Activated gamma-delta T cell (primary cell): ENCODE measurements at regions not wholly inside any gene's neighbourhood (a gene's known extent, or its start where the extent isn't known, plus 50 kb on each side); places are given as distances from the start of the nearest gene placed in this dataset.

Experiments used
- DNase-seq: peaks from one replicate; lab custom pipeline; 2025; lab: John Stamatoyannopoulos, UW

- no peak for DNase-seq
Observed at GRCh38 chr13:106804991-106805390, 237.1 kb upstream of the ARGLU1 start.

- no peak for DNase-seq
Observed at GRCh38 chr13:106802917-106803316, 235.0 kb upstream of the ARGLU1 start.

- DNase-seq = no peak
Observed at GRCh38 chr13:106799781-106800335, 231.9 kb upstream of the ARGLU1 start.

GRCh38 chr13:106797081-106797640 is 229.2 kb upstream of the ARGLU1 start:
- DNase-seq = no peak

DNA sequence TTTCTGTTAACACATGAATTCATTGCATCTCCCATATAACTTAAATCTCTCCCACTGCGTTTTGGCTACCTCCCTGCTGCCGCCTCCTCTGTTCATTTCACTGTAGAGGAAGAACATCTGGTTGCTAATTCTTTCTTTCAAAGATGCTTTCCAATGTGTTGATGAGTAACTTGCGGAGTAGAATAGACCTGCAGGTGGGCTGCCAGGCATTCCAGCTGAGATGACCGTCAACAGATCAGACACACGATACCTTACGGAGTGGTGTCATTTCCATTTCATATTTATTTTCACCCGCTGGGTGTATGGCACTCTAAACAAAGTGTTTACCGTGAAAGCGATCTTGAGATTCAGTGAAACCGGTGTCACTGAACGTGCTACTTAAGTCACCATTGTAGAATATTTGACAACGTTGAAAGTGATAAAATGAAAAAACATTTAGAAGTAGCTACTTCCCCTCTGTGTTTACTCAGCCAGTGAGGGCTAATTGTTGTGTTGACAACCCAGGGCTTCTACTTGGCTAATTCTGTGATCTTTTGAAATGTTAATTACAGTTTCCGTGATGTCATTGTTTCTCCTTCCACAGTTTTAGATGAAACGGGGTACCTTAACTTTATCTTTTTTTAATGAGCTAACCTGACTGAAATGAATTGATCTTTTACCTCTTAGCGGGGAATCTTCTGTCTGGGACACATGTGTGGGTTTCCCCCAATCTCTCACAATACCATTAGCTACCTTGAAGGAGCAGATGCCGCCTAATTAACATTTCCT is 228.5 kb upstream of the ARGLU1 start:
- no peak for DNase-seq

DNA sequence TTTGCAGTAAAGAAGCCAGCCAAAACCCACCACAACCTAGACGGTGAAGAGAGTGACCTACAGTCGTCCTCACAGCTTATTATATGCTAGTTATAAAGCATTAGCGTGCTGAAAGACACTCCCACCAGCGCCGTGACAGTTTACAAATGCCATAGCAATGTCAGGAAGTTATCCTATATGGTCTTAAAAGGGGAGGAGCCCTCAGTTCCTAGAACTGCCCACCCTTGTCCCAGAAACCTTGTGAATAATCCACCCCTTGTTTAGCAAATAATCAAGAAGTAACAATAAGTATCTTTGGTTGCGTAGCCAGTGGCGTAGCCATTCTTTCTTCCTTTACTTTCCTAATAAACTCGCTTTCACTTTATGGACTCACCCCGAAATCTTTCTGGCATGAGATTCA is 227.9 kb upstream of the ARGLU1 start:
- no peak for DNase-seq

DNA sequence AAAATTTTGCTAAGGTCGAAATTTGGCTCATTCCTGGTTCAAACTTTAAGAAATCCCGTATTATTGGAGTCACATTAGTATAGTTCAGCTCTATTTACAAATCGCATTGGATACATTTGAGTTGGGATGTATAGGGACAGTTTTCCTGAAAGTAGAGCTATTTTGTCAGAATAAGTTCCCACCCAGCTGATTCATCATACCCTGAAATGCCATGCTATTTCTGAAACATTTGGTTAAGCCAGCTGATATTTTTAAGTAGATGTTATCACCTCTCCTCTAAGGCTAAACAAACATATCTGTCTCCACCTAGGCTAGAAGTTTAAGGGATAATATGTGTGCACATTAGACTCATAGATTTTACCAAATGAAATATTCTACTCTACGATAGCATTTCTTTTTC is 226.2 kb upstream of the ARGLU1 start:
- DNase-seq = no peak

GRCh38 chr13:106789911-106790310 is 222.0 kb upstream of the ARGLU1 start:
- no peak for DNase-seq

- DNase-seq = no peak
Observed at GRCh38 chr13:106786006-106786563, 218.1 kb upstream of the ARGLU1 start.

DNA sequence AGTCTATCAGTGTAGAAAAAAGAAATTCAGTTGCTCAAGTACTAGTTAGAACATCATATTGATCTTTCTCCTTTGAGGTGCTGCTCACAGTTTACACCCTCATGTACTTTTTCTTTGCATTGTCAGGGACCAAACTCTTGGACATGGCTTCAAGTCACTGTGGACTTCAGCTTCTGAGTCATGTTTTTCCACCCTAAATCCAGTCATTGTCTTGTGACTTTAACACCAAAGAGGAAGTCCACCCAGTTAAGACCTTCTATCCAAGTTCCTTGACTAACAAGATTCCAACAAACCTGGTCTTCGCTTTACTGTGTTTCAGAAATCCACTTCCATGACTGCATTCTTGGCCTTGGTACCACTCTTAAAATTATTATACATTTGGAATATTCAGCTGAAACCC is 206.7 kb upstream of the ARGLU1 start:
- no peak for DNase-seq

DNA sequence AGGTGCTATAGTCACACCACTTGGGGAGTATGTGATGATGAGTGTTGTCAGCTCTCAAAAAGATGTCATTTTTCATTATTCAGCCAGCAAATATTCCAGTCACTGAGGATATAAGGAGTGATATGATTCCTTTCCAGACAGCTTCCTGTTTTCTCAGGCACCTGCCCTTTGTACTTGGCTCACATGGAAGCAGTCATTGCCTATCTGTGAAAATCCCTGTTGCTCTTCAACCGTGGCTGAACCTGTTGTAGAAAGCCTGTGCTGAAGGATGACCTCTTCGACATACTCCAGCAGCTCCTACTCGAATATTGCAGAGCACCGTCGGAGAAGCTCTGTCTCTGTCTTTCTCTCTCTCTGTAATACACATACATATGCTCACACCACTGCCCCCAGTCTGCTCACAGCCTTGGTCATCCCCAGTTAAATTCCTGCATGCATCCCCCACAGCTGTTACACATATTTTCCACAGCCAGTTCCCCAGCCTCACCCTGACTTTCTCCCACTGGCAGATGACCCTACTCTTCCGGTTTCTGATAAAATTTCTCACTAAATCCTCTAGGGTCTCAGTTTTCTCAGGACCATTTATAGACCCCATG is 204.2 kb upstream of the ARGLU1 start:
- no peak for DNase-seq

DNA sequence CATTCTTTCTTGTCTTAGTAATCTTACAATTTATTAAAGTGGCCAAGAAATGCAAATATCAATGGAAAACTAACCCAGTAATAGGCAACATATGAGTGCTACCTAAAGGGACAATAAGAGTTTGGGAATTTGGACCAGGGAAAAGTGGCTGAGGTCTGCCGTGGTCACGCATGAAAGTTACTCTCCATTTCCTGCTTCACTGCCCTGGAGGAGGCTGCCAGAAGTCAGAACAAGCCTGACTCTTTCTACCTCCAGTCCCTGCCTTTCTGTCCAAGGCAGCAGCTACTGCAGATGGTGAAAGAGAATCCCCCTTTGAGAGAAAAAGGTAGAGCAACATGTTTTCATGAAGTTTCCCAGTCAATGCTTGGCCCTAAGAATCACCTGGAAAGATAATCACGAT is 201.1 kb upstream of the ARGLU1 start:
- DNase-seq = no peak

- DNase-seq = no peak
Observed at GRCh38 chr13:106762708-106763107, 194.8 kb upstream of the ARGLU1 start.

DNA sequence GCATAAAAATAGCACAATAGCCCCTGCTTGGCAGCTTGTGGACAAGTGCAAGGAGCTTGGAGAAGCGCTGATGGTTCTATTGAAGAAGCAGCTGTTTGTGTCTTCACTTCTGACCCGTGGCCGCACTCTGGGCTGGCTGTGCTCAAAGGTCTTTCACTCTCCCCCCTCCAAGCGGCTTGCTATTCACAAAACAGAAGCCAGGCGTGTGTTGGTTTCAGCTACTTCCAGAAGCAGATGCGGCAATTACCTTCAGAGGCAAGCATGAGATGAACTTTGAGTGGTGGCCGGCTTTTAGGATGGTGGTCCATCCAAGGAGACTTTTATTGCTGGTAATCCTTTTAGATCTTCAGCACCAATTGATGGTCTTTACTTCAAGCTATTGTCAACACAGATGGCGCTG is 188.5 kb upstream of the ARGLU1 start:
- DNase-seq = no peak

DNA sequence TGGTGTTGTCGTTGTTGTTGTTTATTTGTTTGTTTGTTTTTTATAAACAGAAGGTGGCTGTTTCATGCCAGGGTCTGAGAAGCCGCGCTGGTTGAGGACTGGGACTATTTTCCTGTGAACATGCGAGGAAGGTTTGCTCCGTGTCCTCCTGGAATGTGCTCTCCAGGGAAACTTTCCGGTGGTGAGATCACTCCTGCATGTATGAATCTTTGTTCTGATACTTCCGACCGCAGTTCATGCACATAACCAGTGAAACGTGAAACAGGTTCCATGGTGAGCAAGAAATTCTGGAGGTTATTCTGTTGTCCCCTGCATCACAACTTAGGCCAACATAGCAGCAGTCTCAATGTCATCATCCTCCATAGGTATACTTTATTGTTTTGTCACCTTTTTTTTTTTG is 187.6 kb upstream of the ARGLU1 start:
- DNase-seq = no peak

GRCh38 chr13:106753251-106753650 is 185.3 kb upstream of the ARGLU1 start:
- DNase-seq = no peak

DNA sequence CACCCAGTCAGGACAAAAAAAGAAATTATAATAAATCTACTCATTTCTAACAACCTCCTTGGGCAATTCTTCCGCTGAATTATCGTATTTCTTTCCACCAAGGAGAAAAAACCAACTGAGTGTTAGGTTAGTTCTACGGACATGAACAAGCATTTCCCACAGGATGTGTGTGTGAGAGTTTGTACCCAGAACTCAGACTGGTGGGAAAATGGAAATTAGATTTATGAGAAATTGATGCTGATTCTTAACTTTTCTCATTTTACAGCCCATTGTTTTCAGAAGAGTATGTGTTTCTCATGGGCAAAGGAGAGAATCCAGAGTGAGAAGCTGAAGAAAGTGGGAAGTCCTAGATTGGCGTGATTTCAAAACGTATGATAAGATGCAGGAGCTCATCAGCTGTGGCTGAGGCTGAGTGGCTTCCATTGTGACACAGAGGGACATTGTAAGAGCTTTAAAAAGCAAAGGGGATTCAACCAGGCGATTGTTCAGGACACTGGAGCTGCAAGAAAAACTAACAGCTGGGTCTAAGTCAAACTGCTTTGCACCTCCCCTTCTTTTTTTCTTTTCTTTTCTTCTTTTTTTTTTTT is 184.7 kb upstream of the ARGLU1 start:
- no peak for DNase-seq

GRCh38 chr13:106748785-106749184 is 180.8 kb upstream of the ARGLU1 start:
- no peak for DNase-seq

DNA sequence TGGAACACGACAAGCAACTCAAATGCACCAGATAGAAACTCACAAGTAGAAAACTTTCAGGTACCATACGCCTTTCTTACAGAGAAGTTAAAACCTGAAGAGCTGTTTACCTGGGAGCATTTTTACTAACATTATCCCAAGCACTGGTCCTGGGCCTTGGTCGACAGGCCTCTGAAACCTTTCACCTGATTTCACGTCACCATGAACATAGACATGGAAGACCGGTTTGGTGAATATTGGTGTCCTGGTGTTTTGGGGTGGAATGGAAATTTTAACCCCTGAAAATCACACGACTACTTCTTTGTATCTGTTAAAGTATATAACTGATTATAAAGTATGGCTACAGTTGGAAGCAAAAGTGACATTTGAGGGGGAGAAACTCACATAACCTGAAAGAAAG is 176.6 kb upstream of the ARGLU1 start:
- DNase-seq = no peak

- DNase-seq = no peak
Observed at GRCh38 chr13:106738186-106738678, 170.3 kb upstream of the ARGLU1 start.

GRCh38 chr13:106736941-106737340 is 169.0 kb upstream of the ARGLU1 start:
- DNase-seq = no peak

DNA sequence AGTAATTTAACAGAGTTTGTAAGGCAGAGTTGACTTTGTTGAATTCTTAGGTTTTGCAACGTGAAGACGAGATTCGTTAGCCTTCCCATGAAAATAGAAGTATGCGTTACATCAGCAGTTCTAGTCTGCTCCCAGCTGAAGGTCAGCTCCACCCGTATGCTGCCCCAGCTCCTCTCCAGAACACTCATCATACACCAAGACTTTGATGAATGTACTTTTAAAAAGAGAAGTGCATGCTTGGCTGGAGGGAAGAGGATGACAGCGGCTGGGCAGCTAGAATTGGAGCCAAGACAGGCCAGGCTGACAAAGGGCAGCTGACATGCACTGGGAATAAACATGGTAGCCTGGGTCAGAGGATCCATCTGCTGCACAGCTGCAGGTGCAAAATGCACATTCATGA is 166.3 kb upstream of the ARGLU1 start:
- DNase-seq = no peak
